ENCODE measurements at regions not wholly inside any gene's neighbourhood (a gene's known extent, or its start where the extent isn't known, plus 50 kb on each side); places are given as distances from the start of the nearest gene placed in this dataset.

GRCh38 chr7:101722247-101722646 is 93.2 kb upstream of the MYL10 start:
- TF ChIP-seq ZFP30 (CRISPR knock-in tag; IDR thresholded peaks at IDR 0.05) (no peak), ZNF70 (CRISPR knock-in tag; IDR thresholded peaks at IDR 0.05) (no peak), ZFP3 (CRISPR knock-in tag; IDR thresholded peaks at IDR 0.05) (no peak), TCF4 (CRISPR knock-in tag; IDR thresholded peaks at IDR 0.05; ENCODE audit: borderline replicate concordance) (no peak), ZC3H10 (CRISPR knock-in tag; IDR thresholded peaks at IDR 0.05) (no peak), ZNF8 (CRISPR knock-in tag; IDR thresholded peaks at IDR 0.05) (no peak), SNAI2 (CRISPR knock-in tag; IDR thresholded peaks at IDR 0.05) (no peak), CSDC2 (CRISPR knock-in tag; IDR thresholded peaks at IDR 0.05) (no peak), OSR1 (CRISPR knock-in tag; IDR thresholded peaks at IDR 0.05) (no peak), GLIS3 (CRISPR knock-in tag; IDR thresholded peaks at IDR 0.05) (no peak)
- TF ChIP-seq, protein P1, sequence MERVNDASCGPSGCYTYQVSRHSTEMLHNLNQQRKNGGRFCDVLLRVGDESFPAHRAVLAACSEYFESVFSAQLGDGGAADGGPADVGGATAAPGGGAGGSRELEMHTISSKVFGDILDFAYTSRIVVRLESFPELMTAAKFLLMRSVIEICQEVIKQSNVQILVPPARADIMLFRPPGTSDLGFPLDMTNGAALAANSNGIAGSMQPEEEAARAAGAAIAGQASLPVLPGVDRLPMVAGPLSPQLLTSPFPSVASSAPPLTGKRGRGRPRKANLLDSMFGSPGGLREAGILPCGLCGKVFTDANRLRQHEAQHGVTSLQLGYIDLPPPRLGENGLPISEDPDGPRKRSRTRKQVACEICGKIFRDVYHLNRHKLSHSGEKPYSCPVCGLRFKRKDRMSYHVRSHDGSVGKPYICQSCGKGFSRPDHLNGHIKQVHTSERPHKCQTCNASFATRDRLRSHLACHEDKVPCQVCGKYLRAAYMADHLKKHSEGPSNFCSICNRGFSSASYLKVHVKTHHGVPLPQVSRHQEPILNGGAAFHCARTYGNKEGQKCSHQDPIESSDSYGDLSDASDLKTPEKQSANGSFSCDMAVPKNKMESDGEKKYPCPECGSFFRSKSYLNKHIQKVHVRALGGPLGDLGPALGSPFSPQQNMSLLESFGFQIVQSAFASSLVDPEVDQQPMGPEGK (CRISPR knock-in tag; IDR thresholded peaks at IDR 0.05; ENCODE audit: borderline replicate concordance), result no peak
